ENCODE measurements at regions not wholly inside any gene's neighbourhood (a gene's known extent, or its start where the extent isn't known, plus 50 kb on each side); places are given as distances from the start of the nearest gene placed in this dataset.

DNA sequence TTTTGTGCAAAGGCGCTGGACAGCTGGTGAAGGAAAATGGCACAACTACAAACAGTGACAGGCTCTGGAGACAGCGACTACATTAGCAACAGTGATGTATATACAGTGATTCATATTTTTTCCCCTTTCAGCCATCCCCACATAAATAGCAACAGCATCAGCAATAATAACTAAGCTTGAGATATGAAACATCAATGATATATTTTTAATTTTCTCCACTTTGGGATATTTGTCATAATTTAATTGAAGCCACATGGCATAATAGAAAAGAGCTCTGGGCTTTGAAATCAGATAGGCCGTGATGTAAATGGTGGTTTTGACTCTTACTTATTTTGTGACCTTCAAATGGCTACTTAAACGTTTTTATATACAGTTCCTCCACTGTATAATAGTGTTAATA, 764.3 kb upstream of the PRMT6 start:
- no peaks in the 10 kb centered on the region for H3K4me1 ChIP-seq (ENCODE audit: insufficient read depth, low read length, poor library complexity, severe bottlenecking)
- no peaks in the 10 kb centered on the region for H3K27me3 ChIP-seq (ENCODE audit: insufficient read depth, low read length, poor library complexity, severe bottlenecking)
- H3K79me2 ChIP-seq (ENCODE audit: insufficient read depth, low read length) = no peaks in the 10 kb centered on the region
- no peak overlapping the region for H3K4me3 ChIP-seq (ENCODE audit: low read length, poor library complexity, severe bottlenecking)
- no peaks in the 10 kb centered on the region for H3K9me2 ChIP-seq (replicated peaks; ENCODE audit: low read depth, low read length)
- H3F3A ChIP-seq (ENCODE audit: low read depth) = no peaks in the 10 kb centered on the region
- no peak overlapping the region for H3K9ac ChIP-seq (ENCODE audit: low read depth, low read length, poor library complexity, severe bottlenecking)
- H3K9me3 ChIP-seq (ENCODE audit: insufficient read depth, low read depth, low read length) = no peaks in the 10 kb centered on the region
- H3K4me2 ChIP-seq (ENCODE audit: low read depth, low read length, poor library complexity, severe bottlenecking) = no peak overlapping the region
- no peaks in the 10 kb centered on the region for H3K36me3 ChIP-seq (ENCODE audit: insufficient read depth, low read length)
- no peak overlapping the region for H2AFZ ChIP-seq (ENCODE audit: low read length)
- no peaks in the 10 kb centered on the region for H4K20me1 ChIP-seq (ENCODE audit: insufficient read depth, low read length, poor library complexity, severe bottlenecking)
- TF ChIP-seq CTCF (conservative IDR thresholded peaks at IDR 0.05; ENCODE audit: low read length) = no peak
- TF ChIP-seq EZH2phosphoT487 (IDR thresholded peaks at IDR 0.05; ENCODE audit: borderline replicate concordance) = no peak

DNA sequence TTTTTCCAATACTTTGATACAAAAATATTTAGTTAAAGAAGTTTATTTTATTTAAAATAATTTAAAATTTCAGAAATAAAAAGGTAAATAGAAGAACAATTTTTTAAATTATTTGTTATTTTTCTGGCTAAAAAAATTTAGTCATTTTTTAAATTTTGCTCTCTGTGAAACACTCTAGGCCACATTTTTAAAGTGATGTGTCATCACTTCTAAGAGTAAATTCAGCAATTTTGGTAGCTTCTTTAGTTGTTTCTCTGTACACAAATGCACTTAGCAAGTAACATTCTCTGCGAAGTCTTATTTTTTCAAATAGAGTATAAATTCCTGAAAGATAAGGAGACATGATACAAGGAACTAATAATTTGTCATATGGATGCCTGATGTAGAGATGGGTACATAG, 760.0 kb upstream of the PRMT6 start:
- H3K4me1 ChIP-seq (ENCODE audit: insufficient read depth, low read length, poor library complexity, severe bottlenecking) = no peaks in the 10 kb centered on the region
- H3K4me2 ChIP-seq (ENCODE audit: low read depth, low read length, poor library complexity, severe bottlenecking) = no peak overlapping the region
- H3K79me2 ChIP-seq (ENCODE audit: insufficient read depth, low read length) = no peaks in the 10 kb centered on the region
- no peak overlapping the region for H3K9ac ChIP-seq (ENCODE audit: low read depth, low read length, poor library complexity, severe bottlenecking)
- no peaks in the 10 kb centered on the region for H3K27me3 ChIP-seq (ENCODE audit: insufficient read depth, low read length, poor library complexity, severe bottlenecking)
- H3K4me3 ChIP-seq (ENCODE audit: low read length, poor library complexity, severe bottlenecking) = no peak overlapping the region
- no peaks in the 10 kb centered on the region for H3F3A ChIP-seq (ENCODE audit: low read depth)
- no peak overlapping the region for H2AFZ ChIP-seq (ENCODE audit: low read length)
- TF ChIP-seq EZH2phosphoT487 (IDR thresholded peaks at IDR 0.05; ENCODE audit: borderline replicate concordance) (no peak), CTCF (conservative IDR thresholded peaks at IDR 0.05; ENCODE audit: low read length) (no peak)
- no peaks in the 10 kb centered on the region for H3K36me3 ChIP-seq (ENCODE audit: insufficient read depth, low read length)
- H3K9me3 ChIP-seq (ENCODE audit: insufficient read depth, low read depth, low read length) = no peaks in the 10 kb centered on the region
- no peaks in the 10 kb centered on the region for H4K20me1 ChIP-seq (ENCODE audit: insufficient read depth, low read length, poor library complexity, severe bottlenecking)
- no peaks in the 10 kb centered on the region for H3K9me2 ChIP-seq (replicated peaks; ENCODE audit: low read depth, low read length)

- Histone ChIP-seq H3K9me3 (ENCODE audit: insufficient read depth, low read depth, low read length) (peaks cover 9% of the 10 kb centered on the region; the same call in 1 of the 2 replicates), H3K36me3 (ENCODE audit: insufficient read depth, low read length) (no peaks in the 10 kb centered on the region), H3K4me3 (ENCODE audit: low read length, poor library complexity, severe bottlenecking) (no peak overlapping the region), H3K9ac (ENCODE audit: low read depth, low read length, poor library complexity, severe bottlenecking) (no peak overlapping the region), H3K27me3 (ENCODE audit: insufficient read depth, low read length, poor library complexity, severe bottlenecking) (no peaks in the 10 kb centered on the region), H3K4me1 (ENCODE audit: insufficient read depth, low read length, poor library complexity, severe bottlenecking) (no peaks in the 10 kb centered on the region), H4K20me1 (ENCODE audit: insufficient read depth, low read length, poor library complexity, severe bottlenecking) (no peaks in the 10 kb centered on the region), H3K4me2 (ENCODE audit: low read depth, low read length, poor library complexity, severe bottlenecking) (no peak overlapping the region), H3F3A (ENCODE audit: low read depth) (no peaks in the 10 kb centered on the region), H2AFZ (ENCODE audit: low read length) (no peak overlapping the region), H3K9me2 (replicated peaks; ENCODE audit: low read depth, low read length) (0 out of 2 replicates have a peak, but pooled peaks cover 5% of the 10 kb centered on the region), H3K79me2 (ENCODE audit: insufficient read depth, low read length) (no peaks in the 10 kb centered on the region)
- TF ChIP-seq CTCF (conservative IDR thresholded peaks at IDR 0.05; ENCODE audit: low read length) (no peak), EZH2phosphoT487 (IDR thresholded peaks at IDR 0.05; ENCODE audit: borderline replicate concordance) (no peak)
Observed at GRCh38 chr1:106304106-106304505, 752.4 kb upstream of the PRMT6 start.
